ENCODE measurements at regions not wholly inside any gene's neighbourhood (a gene's known extent, or its start where the extent isn't known, plus 50 kb on each side); places are given as distances from the start of the nearest gene placed in this dataset.

DNA sequence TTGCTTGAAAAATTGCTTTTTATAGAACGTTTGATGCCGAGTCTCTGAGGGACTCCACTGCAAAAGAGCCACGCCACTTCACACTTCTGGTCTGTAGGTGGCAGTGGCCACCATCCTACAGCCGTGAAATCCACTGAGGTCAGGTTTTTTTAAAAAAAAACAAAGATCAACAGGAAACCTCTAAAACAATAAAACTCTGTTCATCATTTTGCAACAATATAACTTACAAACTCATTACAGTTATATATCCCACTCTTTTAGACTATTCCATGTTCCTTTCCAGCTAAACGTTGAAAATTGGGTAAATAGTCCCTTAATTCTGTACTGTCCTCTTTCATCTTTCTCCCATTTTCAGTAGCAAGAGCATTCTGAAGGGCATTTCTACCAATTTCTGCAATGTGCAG lies 64.6 kb upstream of the FMN2 start:
- Histone ChIP-seq H2BK15ac (ENCODE audit: low read depth, low read length) (peak overlapping the region; percentile 42; the same call in 1 of the 3 replicates), H4K91ac (ENCODE audit: insufficient read depth, low read depth, low read length) (peak overlapping the region; percentile 6; the same call in 1 of the 2 replicates), H3K9me1 (ENCODE audit: insufficient read depth, low read length) (peaks cover 3% of the 10 kb centered on the region; the same call in 1 of the 2 replicates), H2AK9ac (replicated peaks; ENCODE audit: low read depth, low read length, poor library complexity) (no peak overlapping the region), H4K20me1 (ENCODE audit: insufficient read depth, low read length) (no peaks in the 10 kb centered on the region), H3K4me2 (ENCODE audit: low read depth, low read length) (no peak overlapping the region), H3K4me3 (ENCODE audit: insufficient read depth, low read depth, low read length) (no peak overlapping the region), H3K79me1 (ENCODE audit: low read depth in 1 of 2, low read length in 2 of 2) (no peaks in the 10 kb centered on the region; a peak in 1 of 4 replicates), H2BK20ac (ENCODE audit: low read depth, low read length) (peak overlapping the region; percentile 64; the same call in 1 of the 2 replicates), H3K27me3 (ENCODE audit: control insufficient read depth, insufficient read depth, low read length) (no peaks in the 10 kb centered on the region), H3K18ac (ENCODE audit: low read depth, low read length) (peak overlapping the region; percentile 15; the same call in 1 of the 2 replicates), H3K56ac (ENCODE audit: extremely low read depth, insufficient read depth, low read length) (no peak overlapping the region), H3K14ac (replicated peaks; ENCODE audit: low read depth, low read length) (no peak overlapping the region), H3K9ac (ENCODE audit: low read depth, low read length) (no peak overlapping the region), H3K23ac (ENCODE audit: low read depth, low read length) (no peak overlapping the region), H4K8ac (ENCODE audit: low read depth in 2 of 2, low read length in 2 of 2) (peak overlapping the region in 1 of 2 experiments; percentile 31; a peak in 1 of 4 replicates), H3K4ac (ENCODE audit: low read depth, low read length) (0 out of 2 replicates have a peak overlapping the region, but pooled peaks have one; percentile 15), H4K5ac (ENCODE audit: low read depth, low read length) (no peak overlapping the region), H2BK5ac (ENCODE audit: low read depth, low read length, poor library complexity, severe bottlenecking) (no peak overlapping the region), H3K27ac (ENCODE audit: insufficient read depth, low read length) (no peak overlapping the region), H2AK5ac (ENCODE audit: low read depth, low read length) (no peak overlapping the region), H2BK120ac (ENCODE audit: low read depth, low read length) (peak overlapping the region; percentile 82), H3K9me3 (ENCODE audit: control insufficient read depth, insufficient read depth, low read length) (no peaks in the 10 kb centered on the region), H2AFZ (replicated peaks; ENCODE audit: low read length, poor library complexity) (no peak overlapping the region), H3K36me3 (ENCODE audit: control insufficient read depth, insufficient read depth, low read length) (no peaks in the 10 kb centered on the region), H3K4me1 (ENCODE audit: control insufficient read depth, insufficient read depth, low read length) (peaks cover 10% of the 10 kb centered on the region)
- peak; percentile 67 for DNase-seq
- peak; percentile 64 for ATAC-seq (ENCODE audit: low read depth)
- BruUV-seq (replicated peaks) = no TSS peak
- ChIA-PET POLR2A (ENCODE audit: unreplicated experiment) (no interaction called here), CTCF (interaction anchor here (0.6 to 1.6 kb wide), 16 partner anchors 58 to 575 kb away, joined by 3 to 9 read pairs (median 4); partner anchors contain the start of gene FMN2)
- dilution Hi-C loops (cut with HindIII; ENCODE audit: low sequenced_read_pairs, unreplicated experiment) = loop anchor here (25.0 kb wide), 1 partner anchor 160 kb away; no protein-coding TSS in a partner anchor
- WGBS, 2 experiments (ENCODE audit: extremely low coverage in 2 of 2, insufficient read length in 1 of 2) = no CpG with 5 or more reads among the region's 5 CpGs
- no peak for TF ChIP-seq FOS (IDR thresholded peaks at IDR 0.05; ENCODE audit: low read depth, low read length)
- peak; percentile 56; the same call in 1 of the 2 replicates for TF ChIP-seq MAFK (IDR thresholded peaks at IDR 0.05; ENCODE audit: low read depth, low read length)
- TF ChIP-seq, protein P1, sequence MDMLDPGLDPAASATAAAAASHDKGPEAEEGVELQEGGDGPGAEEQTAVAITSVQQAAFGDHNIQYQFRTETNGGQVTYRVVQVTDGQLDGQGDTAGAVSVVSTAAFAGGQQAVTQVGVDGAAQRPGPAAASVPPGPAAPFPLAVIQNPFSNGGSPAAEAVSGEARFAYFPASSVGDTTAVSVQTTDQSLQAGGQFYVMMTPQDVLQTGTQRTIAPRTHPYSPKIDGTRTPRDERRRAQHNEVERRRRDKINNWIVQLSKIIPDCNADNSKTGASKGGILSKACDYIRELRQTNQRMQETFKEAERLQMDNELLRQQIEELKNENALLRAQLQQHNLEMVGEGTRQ (IDR thresholded peaks at IDR 0.05; ENCODE audit: low read depth, low read length) = no peak
- TF ChIP-seq RAD21 (IDR thresholded peaks at IDR 0.05; ENCODE audit: low read length) = peak; percentile 96
- TF ChIP-seq SMC3 (IDR thresholded peaks at IDR 0.05; ENCODE audit: low read depth, low read length) = peak; percentile 85
- TF ChIP-seq, protein P2, sequence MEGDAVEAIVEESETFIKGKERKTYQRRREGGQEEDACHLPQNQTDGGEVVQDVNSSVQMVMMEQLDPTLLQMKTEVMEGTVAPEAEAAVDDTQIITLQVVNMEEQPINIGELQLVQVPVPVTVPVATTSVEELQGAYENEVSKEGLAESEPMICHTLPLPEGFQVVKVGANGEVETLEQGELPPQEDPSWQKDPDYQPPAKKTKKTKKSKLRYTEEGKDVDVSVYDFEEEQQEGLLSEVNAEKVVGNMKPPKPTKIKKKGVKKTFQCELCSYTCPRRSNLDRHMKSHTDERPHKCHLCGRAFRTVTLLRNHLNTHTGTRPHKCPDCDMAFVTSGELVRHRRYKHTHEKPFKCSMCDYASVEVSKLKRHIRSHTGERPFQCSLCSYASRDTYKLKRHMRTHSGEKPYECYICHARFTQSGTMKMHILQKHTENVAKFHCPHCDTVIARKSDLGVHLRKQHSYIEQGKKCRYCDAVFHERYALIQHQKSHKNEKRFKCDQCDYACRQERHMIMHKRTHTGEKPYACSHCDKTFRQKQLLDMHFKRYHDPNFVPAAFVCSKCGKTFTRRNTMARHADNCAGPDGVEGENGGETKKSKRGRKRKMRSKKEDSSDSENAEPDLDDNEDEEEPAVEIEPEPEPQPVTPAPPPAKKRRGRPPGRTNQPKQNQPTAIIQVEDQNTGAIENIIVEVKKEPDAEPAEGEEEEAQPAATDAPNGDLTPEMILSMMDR (conservative IDR thresholded peaks at IDR 0.05; ENCODE audit: low read depth, low read length) = peak; percentile 98
- no peak for TF ChIP-seq CHD1 (IDR thresholded peaks at IDR 0.05; ENCODE audit: low read depth, low read length)
- intact Hi-C loops (cut with micrococcal nuclease) = loop anchor here (1.0 to 10.0 kb wide), 9 partner anchors 65 to 1458 kb away; partner anchors contain the start of gene GREM2
- in situ Hi-C loops (cut with MboI; ENCODE audit: low sequenced_read_pairs) = loop anchor here (5.0 kb wide), 2 partner anchors 160 to 665 kb away; no protein-coding TSS in a partner anchor

Data from IMR-90 (cell line).